H1 (cell line): ENCODE measurements at regions not wholly inside any gene's neighbourhood (a gene's known extent, or its start where the extent isn't known, plus 50 kb on each side); places are given as distances from the start of the nearest gene placed in this dataset.

ENCODE experiments used
- CTCF ChIA-PET: fragments of 300-600 bp; sonication (Branson Sonifier 250); formaldehyde crosslinking; loops from one replicate; lab custom pipeline; 2021; ENCODE audit not compliant: partially characterized antibody; lab: Charles Lee
- POLR2A ChIA-PET: fragments of 300-600 bp; sonication (Branson Sonifier 250); formaldehyde crosslinking; loops from one replicate; lab custom pipeline; 2021; ENCODE audit warnings: inconsistent platforms; ENCODE audit not compliant: partially characterized antibody; lab: Charles Lee
- DNase-seq, 2 experiments: peaks; one replicate each; pipeline versions ENCODE4 v3.0.0 to v3.0.0-alpha.2; 2010 to 2022; ENCODE audit warnings: low spot score in 2 of 2, low read depth in 1 of 2, mixed read lengths in 1 of 2
- FAIRE-seq: peaks from 2 replicates; lab custom pipeline; 2011; peaks lifted over from hg19 to GRCh38; lab: Jason Lieb, UNC
- H2AFZ ChIP-seq: 2 replicates; pipeline ENCODE4 v1.8.1; 2012; ENCODE audit warnings: low read length, inconsistent platforms
- H2AK5ac ChIP-seq: 2 replicates; pipeline ENCODE4 v1.6.1; 2013; ENCODE audit warnings: low read depth, low read length
- H2BK120ac ChIP-seq: replicated peaks from 2 replicates; pipeline ENCODE3; 2013; ENCODE audit warnings: low read depth, low read length, inconsistent platforms
- H2BK12ac ChIP-seq: 2 replicates; pipeline ENCODE4 v1.6.1; 2013; ENCODE audit warnings: low read depth, low read length
- H2BK15ac ChIP-seq: 2 replicates; pipeline ENCODE4 v1.6.1; 2013; ENCODE audit warnings: low read length
- H2BK20ac ChIP-seq: 2 replicates; pipeline ENCODE4 v1.6.1; 2013; ENCODE audit warnings: low read length
- H2BK5ac ChIP-seq: 2 replicates; pipeline ENCODE4 v1.6.1; 2013; ENCODE audit warnings: low read depth, low read length
- H3K14ac ChIP-seq: 2 replicates; pipeline ENCODE4 v1.6.1; 2013; ENCODE audit warnings: inconsistent platforms; ENCODE audit not compliant: insufficient read length
- H3K18ac ChIP-seq: 2 replicates; pipeline ENCODE4 v1.6.1; 2013; ENCODE audit warnings: low read length; ENCODE audit errors: extremely low read depth
- H3K23ac ChIP-seq: 2 replicates; pipeline ENCODE4 v1.6.1; 2013; ENCODE audit warnings: inconsistent platforms; ENCODE audit not compliant: insufficient read length
- H3K23me2 ChIP-seq: 2 replicates; pipeline ENCODE4 v1.6.1; 2013; ENCODE audit warnings: low read depth, low read length
- H3K27ac ChIP-seq: 2 replicates; pipeline ENCODE4 v1.6.1; 2011; ENCODE audit warnings: low read depth, low read length, inconsistent platforms
- H3K27me3 ChIP-seq, 4 experiments: replicated peaks in 1 of 4; 1 replicate in 1 of 4; 2 replicates in 3 of 4; pipeline versions ENCODE4 v1.6.1 to v1.8.1; 2011 to 2013; ENCODE audit warnings: low read length in 3 of 4, mild to moderate bottlenecking in 3 of 4, inconsistent platforms in 2 of 4, mixed read lengths in 2 of 4, moderate library complexity in 1 of 4; ENCODE audit not compliant: control insufficient read depth in 3 of 4, insufficient read depth in 3 of 4; ENCODE audit errors: extremely low read depth in 1 of 4
- H3K36me3 ChIP-seq, 4 experiments: 2 replicates each; pipeline versions ENCODE4 v1.6.1 to v1.8.1; 2011 to 2013; ENCODE audit warnings: mild to moderate bottlenecking in 4 of 4, low read length in 3 of 4, moderate library complexity in 2 of 4, control low read depth in 1 of 4, inconsistent platforms in 1 of 4; ENCODE audit not compliant: insufficient read depth in 4 of 4, control insufficient read depth in 2 of 4
- H3K4ac ChIP-seq: replicated peaks from 2 replicates; pipeline ENCODE3; 2013; ENCODE audit warnings: low read length, low read depth, mixed read lengths, inconsistent platforms; ENCODE audit not compliant: insufficient read length
- H3K4me1 ChIP-seq, 4 experiments: replicated peaks in 1 of 4; 1 replicate in 1 of 4; 2 replicates in 3 of 4; pipeline versions ENCODE4 v1.6.1 to v1.8.1; 2011 to 2013; ENCODE audit warnings: low read length in 3 of 4, inconsistent platforms in 2 of 4, mixed read lengths in 1 of 4; ENCODE audit not compliant: insufficient read depth in 4 of 4, control insufficient read depth in 3 of 4
- H3K4me2 ChIP-seq, 2 experiments: 2 replicates each; pipeline versions ENCODE4 v1.6.1 to v1.8.1; 2011 to 2013; ENCODE audit warnings: low read depth in 2 of 2, low read length in 2 of 2, control low read depth in 1 of 2, inconsistent platforms in 1 of 2, mild to moderate bottlenecking in 1 of 2; ENCODE audit not compliant: insufficient read depth in 1 of 2
- H3K4me3 ChIP-seq, 4 experiments: fragments of 200-600, 300-600 bp in 1 of 4; sonication (generic), shearing (Covaris generic), sonication (Bioruptor Twin) in 1 of 4; 2 replicates each; pipeline versions ENCODE4 v1.5.1 to v1.8.1; 2011 to 2016; ENCODE audit warnings: low read length in 4 of 4, low read depth in 3 of 4, control low read depth in 2 of 4, inconsistent platforms in 2 of 4, mild to moderate bottlenecking in 2 of 4, mixed read lengths in 1 of 4, moderate library complexity in 1 of 4; ENCODE audit not compliant: insufficient read depth in 2 of 4; ENCODE audit errors: extremely low read depth in 1 of 4
- H3K56ac ChIP-seq: replicated peaks from 2 replicates; pipeline ENCODE3; 2013; ENCODE audit warnings: low read depth, mild to moderate bottlenecking, mixed read lengths, low read length, inconsistent platforms; ENCODE audit not compliant: insufficient read length
- H3K79me1 ChIP-seq: 2 replicates; pipeline ENCODE4 v1.6.1; 2013; ENCODE audit warnings: low read depth, low read length, control low read depth
- H3K79me2 ChIP-seq, 2 experiments: 2 replicates each; pipeline versions ENCODE4 v1.6.1 to v1.8.1; 2012 to 2013; ENCODE audit warnings: low read length in 2 of 2, mild to moderate bottlenecking in 2 of 2, inconsistent platforms in 1 of 2; ENCODE audit not compliant: insufficient read depth in 2 of 2, control insufficient read depth in 1 of 2
- H3K9ac ChIP-seq, 4 experiments: replicated peaks in 1 of 4; 1 replicate in 1 of 4; 2 replicates in 3 of 4; pipeline versions ENCODE4 v1.6.1 to v1.8.1; 2011 to 2013; ENCODE audit warnings: low read depth in 3 of 4, low read length in 3 of 4, control low read depth in 2 of 4, mild to moderate bottlenecking in 2 of 4, moderate library complexity in 2 of 4, inconsistent platforms in 1 of 4; ENCODE audit errors: extremely low read depth in 1 of 4
- H3K9me3 ChIP-seq, 2 experiments: 2 replicates each; pipeline versions ENCODE4 v1.6.1 to v1.8.1; 2012 to 2013; ENCODE audit warnings: mild to moderate bottlenecking in 2 of 2, moderate library complexity in 2 of 2, control low read depth in 1 of 2, inconsistent platforms in 1 of 2, low read depth in 1 of 2, low read length in 1 of 2, mixed read lengths in 1 of 2; ENCODE audit not compliant: insufficient read depth in 2 of 2
- H4K20me1 ChIP-seq, 2 experiments: replicated peaks in 1 of 2; 2 replicates each; pipeline versions ENCODE3 to v1.8.1; 2011 to 2013; ENCODE audit warnings: inconsistent platforms in 2 of 2, low read length in 2 of 2, mild to moderate bottlenecking in 1 of 2; ENCODE audit not compliant: insufficient read depth in 2 of 2, control insufficient read depth in 1 of 2
- H4K5ac ChIP-seq: 2 replicates; pipeline ENCODE4 v1.6.1; 2013; ENCODE audit warnings: low read length, low read depth, mixed read lengths, inconsistent platforms; ENCODE audit not compliant: insufficient read length
- H4K8ac ChIP-seq: 2 replicates; pipeline ENCODE4 v1.8.0; 2013; ENCODE audit warnings: mild to moderate bottlenecking, moderate library complexity, low read length, inconsistent platforms; ENCODE audit not compliant: insufficient read depth; ENCODE audit errors: extremely low read depth
- H4K91ac ChIP-seq: replicated peaks from 2 replicates; pipeline ENCODE3; 2013; ENCODE audit warnings: low read length, mixed read lengths, inconsistent platforms; ENCODE audit not compliant: insufficient read length
- BCL11A ChIP-seq, 2 experiments: IDR thresholded peaks; one replicate each; pipeline ENCODE4 v1.6.1; 2011; ENCODE audit warnings: low read depth in 2 of 2, low read length in 2 of 2, mild to moderate bottlenecking in 2 of 2
- CBX5 ChIP-seq: fragments of 300-800, 300-1000 bp; sonication (generic); IDR thresholded peaks from 2 replicates; pipeline ENCODE4 v1.7.1; 2016; ENCODE audit warnings: antibody characterized with exemption, low read length, low read depth
- CHD1 ChIP-seq: IDR thresholded peaks from 2 replicates; pipeline ENCODE4 v1.6.1; 2012; ENCODE audit warnings: low read depth, low read length, improper control_type of control experiment
- FOSL1 ChIP-seq: IDR thresholded peaks from 2 replicates; pipeline ENCODE4 v1.6.1; 2011; ENCODE audit warnings: mild to moderate bottlenecking, low read depth, low read length, moderate library complexity; ENCODE audit not compliant: insufficient read depth
- KDM4A ChIP-seq: IDR thresholded peaks from one replicate; pipeline ENCODE4 v1.7.1; 2012; ENCODE audit warnings: low read depth, mild to moderate bottlenecking, moderate library complexity, low read length, inconsistent platforms; ENCODE audit not compliant: severe bottlenecking
- NANOG ChIP-seq: IDR thresholded peaks from 2 replicates; pipeline ENCODE4 v1.6.1; 2011; ENCODE audit warnings: low read length, low read depth, mild to moderate bottlenecking, inconsistent platforms; ENCODE audit not compliant: insufficient read depth, poor library complexity, severe bottlenecking
- RBBP5 ChIP-seq: IDR thresholded peaks from 2 replicates; pipeline ENCODE4 v1.7.1; 2012; ENCODE audit warnings: low read depth, mild to moderate bottlenecking, inconsistent platforms, low read length, moderate library complexity, borderline replicate concordance
- RFX5 ChIP-seq: IDR thresholded peaks from 2 replicates; pipeline ENCODE4 v1.6.1; 2011; ENCODE audit warnings: low read depth, low read length, improper control_type of control experiment, borderline replicate concordance
- RXRA ChIP-seq: IDR thresholded peaks from 2 replicates; pipeline ENCODE4 v1.6.1; 2011; ENCODE audit warnings: low read depth, mild to moderate bottlenecking, low read length, moderate library complexity; ENCODE audit not compliant: insufficient read depth
- SIN3A ChIP-seq, 2 experiments: IDR thresholded peaks in 1 of 2; conservative IDR thresholded peaks in 1 of 2; 2 replicates each; pipeline ENCODE4 v1.6.1; 2011 to 2012; ENCODE audit warnings: low read length in 2 of 2, improper control_type of control experiment in 1 of 2, low read depth in 1 of 2, mild to moderate bottlenecking in 1 of 2
- TBP ChIP-seq: IDR thresholded peaks from 2 replicates; pipeline ENCODE4 v1.6.1; 2011; ENCODE audit warnings: low read depth, low read length, improper control_type of control experiment
- WGBS, 2 experiments: shearing (Covaris generic) in 1 of 2; methylation state at CpG; one replicate each; pipeline versions ENCODE4 v1.1.6 to v1.1.7; 2013 to 2015; ENCODE audit warnings: low lambda C conversion rate in 2 of 2, mixed read lengths in 2 of 2, inconsistent platforms in 1 of 2, low coverage in 1 of 2, missing lambda C conversion rate in 1 of 2; ENCODE audit not compliant: insufficient replicate concordance in 2 of 2, insufficient coverage in 1 of 2, insufficient read length in 1 of 2; ENCODE audit errors: extremely low coverage in 1 of 2, missing lambda C conversion rate in 1 of 2; 5-methylcytosine and 5-hydroxymethylcytosine counted together

DNA sequence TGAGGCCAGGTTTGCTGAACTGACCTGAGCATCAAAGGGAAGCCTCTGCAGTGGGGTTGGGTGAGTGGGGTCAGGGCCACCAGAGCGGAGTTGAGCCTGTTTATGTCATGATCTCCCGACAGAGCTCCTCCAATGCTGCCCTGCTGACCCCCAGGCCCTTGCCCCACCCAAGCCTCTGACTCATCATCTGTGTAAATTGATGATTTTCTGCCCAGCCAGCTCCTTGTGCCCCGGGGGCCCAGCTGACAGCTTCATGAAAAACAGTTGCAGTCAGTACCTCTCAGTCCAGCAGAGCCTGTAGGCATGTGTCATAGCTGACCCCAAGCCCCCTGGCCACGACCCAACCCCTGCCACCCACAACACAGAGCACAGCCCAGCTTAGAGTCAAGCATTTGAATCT is 134.9 kb downstream of the CCT6B start:
- CTCF ChIA-PET: interaction anchor here (0.8 to 1.9 kb wide), 12 partner anchors 9 to 284 kb away, joined by 3 to 7 read pairs (median 3); no protein-coding TSS in a partner anchor
- TF ChIP-seq KDM4A (no peak), FOSL1 (no peak), NANOG (no peak), SIN3A (conservative IDR thresholded peaks at IDR 0.05 in 1 of 2, IDR thresholded peaks at IDR 0.05 in 1 of 2; ENCODE audit: low read depth in 1 of 2, low read length in 2 of 2) (no peak), CHD1 (no peak), CBX5 (no peak), RXRA (no peak), RBBP5 (no peak), BCL11A (IDR thresholded peaks at IDR 0.05; ENCODE audit: low read depth in 2 of 2, low read length in 2 of 2) (no peak), TBP (no peak), RFX5 (no peak)

More for the DNA sequence above, 134.9 kb downstream of the CCT6B start:
- no peak for FAIRE-seq
- Histone ChIP-seq H2BK20ac (no peak overlapping the region), H3K27me3 (peaks cover 0 to 12% (median 7%) of the 10 kb centered on the region in 4 experiments; a peak in 4 of 7 replicates), H4K8ac (no peak overlapping the region), H3K9ac (no peak overlapping the region), H2BK12ac (no peak overlapping the region), H3K23me2 (no peaks in the 10 kb centered on the region), H3K23ac (no peak overlapping the region), H3K79me2 (no peaks in the 10 kb centered on the region), H2BK5ac (no peak overlapping the region), H2AFZ (no peak overlapping the region), H3K14ac (no peak overlapping the region), H4K91ac (no peak overlapping the region), H3K4me1 (peaks cover 0 to 6% (median 2%) of the 10 kb centered on the region in 4 experiments; a peak in 3 of 7 replicates), H4K20me1 (no peaks in the 10 kb centered on the region), H3K4me3 (no peak overlapping the region), H2BK15ac (no peak overlapping the region), H2BK120ac (no peak overlapping the region), H4K5ac (no peak overlapping the region), H3K4ac (no peak overlapping the region), H3K36me3 (no peaks in the 10 kb centered on the region), H3K56ac (no peak overlapping the region), H3K9me3 (no peaks in the 10 kb centered on the region), H3K4me2 (no peak overlapping the region), H3K27ac (no peak overlapping the region), H3K79me1 (no peaks in the 10 kb centered on the region), H3K18ac (no peak overlapping the region; the same call in 1 of the 2 replicates), H2AK5ac (no peak overlapping the region)
- POLR2A ChIA-PET: no interaction called here
- 93% methylated on average over 2 of the region's 4 CpGs; no CpG with 5 or more reads in 1 of the 2 experiments for WGBS, 2 experiments
- no peak for DNase-seq
